SU-DHL-6 (cell line): ENCODE measurements at regions not wholly inside any gene's neighbourhood (a gene's known extent, or its start where the extent isn't known, plus 50 kb on each side); places are given as distances from the start of the nearest gene placed in this dataset.
"Not testable (repeated sequence)": the region's sequence is repeated elsewhere in the genome, so short reads cannot be mapped to it uniquely, and the experiment has no call there.

Source experiments
- H2AFZ ChIP-seq: fragments of 200-600 bp; sonication (generic); 2 replicates; pipeline ENCODE4 v1.6.1; 2014; ENCODE audit warnings: low read depth, mild to moderate bottlenecking, moderate library complexity, mixed read lengths, antibody characterized with exemption, low read length; ENCODE audit not compliant: severe bottlenecking
- H3F3A ChIP-seq: fragments of 200-600 bp; shearing (Covaris generic); 2 replicates; pipeline ENCODE4 v1.6.0; 2016; ENCODE audit warnings: antibody characterized with exemption, mild to moderate bottlenecking; ENCODE audit not compliant: insufficient read depth
- H3K27ac ChIP-seq: fragments of 200-600 bp; sonication (generic); 2 replicates; pipeline ENCODE4 v1.5.1; 2016; ENCODE audit warnings: low read depth, mild to moderate bottlenecking, low read length, moderate library complexity, mixed read lengths
- H3K27me3 ChIP-seq: fragments of 200-600 bp; sonication (generic), shearing (Covaris generic); 2 replicates; pipeline ENCODE4 v1.6.0; 2014; ENCODE audit warnings: mild to moderate bottlenecking, low read length
- H3K36me3 ChIP-seq: fragments of 200-600 bp; sonication (generic); 2 replicates; pipeline ENCODE4 v1.6.1; 2014; ENCODE audit warnings: mild to moderate bottlenecking, low read length, mixed read lengths
- H3K4me2 ChIP-seq: fragments of 300-600, 200-600 bp; shearing (Covaris generic), sonication (generic); 2 replicates; pipeline ENCODE4 v1.6.0; 2014; ENCODE audit warnings: low read length, low read depth, mild to moderate bottlenecking; ENCODE audit not compliant: poor library complexity, severe bottlenecking
- H3K4me3 ChIP-seq: fragments of 200-600 bp; sonication (generic); 2 replicates; pipeline ENCODE4 v1.5.1; 2014; ENCODE audit warnings: antibody characterized with exemption, low read length, mild to moderate bottlenecking, mixed read lengths; ENCODE audit not compliant: insufficient read depth, poor library complexity, severe bottlenecking
- H3K79me2 ChIP-seq: fragments of 200-600 bp; sonication (generic); 2 replicates; pipeline ENCODE4 v1.6.1; 2014; ENCODE audit warnings: mild to moderate bottlenecking, low read length, moderate library complexity; ENCODE audit not compliant: insufficient read depth
- H3K9ac ChIP-seq: fragments of 200-600 bp; sonication (generic); 2 replicates; pipeline ENCODE4 v1.7.0; 2014; ENCODE audit warnings: mild to moderate bottlenecking, low read length
- H3K9me2 ChIP-seq: fragments of 200-600 bp; sonication (generic); replicated peaks from 2 replicates; pipeline ENCODE4 v1.6.1; 2014; ENCODE audit warnings: low read length; ENCODE audit not compliant: insufficient read depth
- H3K9me3 ChIP-seq: fragments of 200-600 bp; sonication (generic); 2 replicates; pipeline ENCODE4 v1.6.1; 2014; ENCODE audit warnings: low read length, mixed read lengths; ENCODE audit not compliant: insufficient read depth
- H4K20me1 ChIP-seq: fragments of 200-600 bp; sonication (generic); 2 replicates; pipeline ENCODE4 v1.6.1; 2014; ENCODE audit warnings: low read depth, mild to moderate bottlenecking, antibody characterized with exemption, low read length, moderate library complexity, mixed read lengths
- EZH2phosphoT487 ChIP-seq: fragments of 200-600 bp; sonication (generic), shearing (Covaris generic); conservative IDR thresholded peaks from 2 replicates; pipeline ENCODE4 v1.6.1; 2018; ENCODE audit warnings: mild to moderate bottlenecking, antibody characterized with exemption, low read length, moderate library complexity, mixed read lengths
- TF ChIP-seq, protein P1 (sequence below): fragments of 200-600 bp; sonication (generic); IDR thresholded peaks from one replicate; pipeline ENCODE4 v1.5.1; 2017; ENCODE audit warnings: antibody characterized with exemption, mild to moderate bottlenecking, low read length, moderate library complexity; ENCODE audit not compliant: insufficient read depth, poor library complexity, severe bottlenecking

- Histone ChIP-seq H3K9me3 (no peaks in the 10 kb centered on the region), H3K4me3 (no peak overlapping the region), H2AFZ (no peak overlapping the region), H3K27me3 (no peaks in the 10 kb centered on the region), H3K79me2 (no peaks in the 10 kb centered on the region), H3F3A (no peaks in the 10 kb centered on the region), H3K36me3 (no peaks in the 10 kb centered on the region), H3K9me2 (no peaks in the 10 kb centered on the region), H4K20me1 (no peaks in the 10 kb centered on the region), H3K4me2 (no peak overlapping the region), H3K9ac (no peak overlapping the region), H3K27ac (no peak overlapping the region)
- TF ChIP-seq EZH2phosphoT487: no peak
- TF ChIP-seq, protein P1, sequence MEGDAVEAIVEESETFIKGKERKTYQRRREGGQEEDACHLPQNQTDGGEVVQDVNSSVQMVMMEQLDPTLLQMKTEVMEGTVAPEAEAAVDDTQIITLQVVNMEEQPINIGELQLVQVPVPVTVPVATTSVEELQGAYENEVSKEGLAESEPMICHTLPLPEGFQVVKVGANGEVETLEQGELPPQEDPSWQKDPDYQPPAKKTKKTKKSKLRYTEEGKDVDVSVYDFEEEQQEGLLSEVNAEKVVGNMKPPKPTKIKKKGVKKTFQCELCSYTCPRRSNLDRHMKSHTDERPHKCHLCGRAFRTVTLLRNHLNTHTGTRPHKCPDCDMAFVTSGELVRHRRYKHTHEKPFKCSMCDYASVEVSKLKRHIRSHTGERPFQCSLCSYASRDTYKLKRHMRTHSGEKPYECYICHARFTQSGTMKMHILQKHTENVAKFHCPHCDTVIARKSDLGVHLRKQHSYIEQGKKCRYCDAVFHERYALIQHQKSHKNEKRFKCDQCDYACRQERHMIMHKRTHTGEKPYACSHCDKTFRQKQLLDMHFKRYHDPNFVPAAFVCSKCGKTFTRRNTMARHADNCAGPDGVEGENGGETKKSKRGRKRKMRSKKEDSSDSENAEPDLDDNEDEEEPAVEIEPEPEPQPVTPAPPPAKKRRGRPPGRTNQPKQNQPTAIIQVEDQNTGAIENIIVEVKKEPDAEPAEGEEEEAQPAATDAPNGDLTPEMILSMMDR: no peak
Measured at GRCh38 chr4:159950707-159951106, 847.8 kb downstream of the RAPGEF2 start.

GRCh38 chr4:159966746-159967145, 863.9 kb downstream of the RAPGEF2 start:
- TF ChIP-seq EZH2phosphoT487: no peak
- TF ChIP-seq, protein P1: no peak
- Histone ChIP-seq H3K79me2 (no peaks in the 10 kb centered on the region), H3F3A (no peaks in the 10 kb centered on the region), H3K9me3 (no peaks in the 10 kb centered on the region), H3K27ac (no peak overlapping the region), H3K36me3 (no peaks in the 10 kb centered on the region), H3K9me2 (no peaks in the 10 kb centered on the region), H3K4me3 (no peak overlapping the region), H3K27me3 (no peaks in the 10 kb centered on the region), H3K9ac (no peak overlapping the region), H2AFZ (no peak overlapping the region), H3K4me2 (no peak overlapping the region), H4K20me1 (no peaks in the 10 kb centered on the region)

DNA sequence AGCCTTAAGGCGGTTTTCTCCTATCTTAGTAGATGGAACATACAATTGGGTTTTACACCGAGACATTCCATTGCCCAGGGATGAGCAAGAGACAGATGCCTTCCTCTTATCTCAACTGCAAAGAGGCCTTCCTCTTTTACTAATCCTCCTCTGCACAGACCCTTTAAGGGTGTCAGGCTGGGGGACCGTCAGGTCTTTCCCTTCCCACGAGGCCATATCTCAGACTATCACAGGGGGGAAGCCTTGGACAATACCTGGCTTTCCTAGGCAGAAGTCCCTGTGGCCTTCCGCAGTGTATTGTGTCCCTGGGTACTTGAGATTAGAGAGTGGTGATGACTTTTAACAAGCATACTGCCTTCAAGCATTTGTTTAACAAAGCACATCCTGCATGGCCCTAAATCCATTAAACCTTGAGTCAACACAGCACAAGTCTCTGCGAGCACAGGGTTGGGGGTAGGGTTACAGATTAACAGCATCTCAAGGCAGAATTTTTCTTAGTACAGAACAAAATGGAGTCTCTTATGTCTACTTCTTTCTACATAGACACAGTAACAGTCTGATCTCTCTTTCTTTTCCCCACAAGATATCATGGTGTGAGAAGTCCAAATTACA, 874.1 kb downstream of the RAPGEF2 start:
- not testable (repeated sequence) for H3K27ac ChIP-seq, H3K9me3 ChIP-seq, H3K9me2 ChIP-seq, H4K20me1 ChIP-seq, H3K4me2 ChIP-seq, H2AFZ ChIP-seq, H3F3A ChIP-seq, H3K79me2 ChIP-seq, H3K36me3 ChIP-seq, H3K27me3 ChIP-seq, H3K4me3 ChIP-seq, H3K9ac ChIP-seq

- no peaks in the 10 kb centered on the region for H3K9me2 ChIP-seq
- H3K27ac ChIP-seq: no peak overlapping the region
- H3K4me2 ChIP-seq: no peak overlapping the region
- H3F3A ChIP-seq: no peaks in the 10 kb centered on the region
- no peaks in the 10 kb centered on the region for H3K36me3 ChIP-seq
- no peaks in the 10 kb centered on the region for H3K27me3 ChIP-seq
- no peak for TF ChIP-seq EZH2phosphoT487
- TF ChIP-seq, protein P1: no peak
- H3K9me3 ChIP-seq: no peaks in the 10 kb centered on the region
- no peaks in the 10 kb centered on the region for H4K20me1 ChIP-seq
- H3K79me2 ChIP-seq: no peaks in the 10 kb centered on the region
- H3K9ac ChIP-seq: no peak overlapping the region
- H2AFZ ChIP-seq: no peak overlapping the region
- no peak overlapping the region for H3K4me3 ChIP-seq
Measured at GRCh38 chr4:159977907-159978617, 875.2 kb downstream of the RAPGEF2 start.
